Loucy (cell line): ENCODE measurements at regions not wholly inside any gene's neighbourhood (a gene's known extent, or its start where the extent isn't known, plus 50 kb on each side); places are given as distances from the start of the nearest gene placed in this dataset.

ENCODE experiments used
- H2AFZ ChIP-seq: fragments of 200-600 bp; sonication (generic); 2 replicates; pipeline ENCODE4 v1.6.0; 2016; ENCODE audit warnings: antibody characterized with exemption, mild to moderate bottlenecking, low read length, moderate library complexity
- H3F3A ChIP-seq: fragments of 200-600 bp; 2 replicates; pipeline ENCODE4 v1.6.0; 2016; ENCODE audit warnings: antibody characterized with exemption, low read depth, mild to moderate bottlenecking
- H3K27me3 ChIP-seq: fragments of 200-600 bp; sonication (generic); 2 replicates; pipeline ENCODE4 v1.6.1; 2014; ENCODE audit warnings: low read length, mild to moderate bottlenecking; ENCODE audit not compliant: insufficient read depth, poor library complexity, severe bottlenecking
- H3K36me3 ChIP-seq: fragments of 200-600 bp; sonication (generic); 2 replicates; pipeline ENCODE4 v1.6.1; 2016; ENCODE audit warnings: low read length; ENCODE audit not compliant: insufficient read depth
- H3K4me1 ChIP-seq: fragments of 200-600 bp; sonication (generic); 2 replicates; pipeline ENCODE4 v1.5.1; 2014; ENCODE audit warnings: low read length, mild to moderate bottlenecking; ENCODE audit not compliant: insufficient read depth, poor library complexity, severe bottlenecking
- H3K4me2 ChIP-seq: fragments of 200-600 bp; sonication (generic); 2 replicates; pipeline ENCODE4 v1.6.0; 2014; ENCODE audit warnings: antibody characterized with exemption, low read length, low read depth, mild to moderate bottlenecking; ENCODE audit not compliant: poor library complexity, severe bottlenecking
- H3K4me3 ChIP-seq: fragments of 200-600 bp; sonication (generic); 2 replicates; pipeline ENCODE4 v1.5.1; 2014; ENCODE audit warnings: low read length, mild to moderate bottlenecking, mixed read lengths; ENCODE audit not compliant: poor library complexity, severe bottlenecking
- H3K79me2 ChIP-seq: fragments of 200-600 bp; sonication (generic); 2 replicates; pipeline ENCODE4 v1.6.1; 2014; ENCODE audit warnings: low read length; ENCODE audit not compliant: insufficient read depth
- H3K9ac ChIP-seq: fragments of 200-600 bp; sonication (generic); 2 replicates; pipeline ENCODE4 v1.6.0; 2014; ENCODE audit warnings: mild to moderate bottlenecking, low read depth, low read length, moderate library complexity; ENCODE audit not compliant: poor library complexity, severe bottlenecking
- H3K9me2 ChIP-seq: fragments of 200-600 bp; sonication (generic); replicated peaks from 2 replicates; pipeline ENCODE4 v1.6.1; 2016; ENCODE audit warnings: low read depth, low read length, mixed read lengths
- H3K9me3 ChIP-seq: fragments of 200-600 bp; sonication (generic); 2 replicates; pipeline ENCODE4 v1.6.1; 2014; ENCODE audit warnings: mild to moderate bottlenecking, antibody characterized with exemption, low read length, low read depth; ENCODE audit not compliant: insufficient read depth
- H4K20me1 ChIP-seq: fragments of 200-600 bp; sonication (generic); 2 replicates; pipeline ENCODE4 v1.6.0; 2014; ENCODE audit warnings: antibody characterized with exemption, low read length, mild to moderate bottlenecking; ENCODE audit not compliant: insufficient read depth, poor library complexity, severe bottlenecking
- EZH2phosphoT487 ChIP-seq: fragments of 200-600 bp; IDR thresholded peaks from 2 replicates; pipeline ENCODE4 v1.6.1; 2018; ENCODE audit warnings: antibody characterized with exemption, mild to moderate bottlenecking, moderate library complexity, borderline replicate concordance
- TF ChIP-seq, protein P1 (sequence below): fragments of 200-600 bp; sonication (generic); conservative IDR thresholded peaks from 2 replicates; pipeline ENCODE4 v1.5.1; 2014; ENCODE audit warnings: mild to moderate bottlenecking, antibody characterized with exemption, low read length

DNA sequence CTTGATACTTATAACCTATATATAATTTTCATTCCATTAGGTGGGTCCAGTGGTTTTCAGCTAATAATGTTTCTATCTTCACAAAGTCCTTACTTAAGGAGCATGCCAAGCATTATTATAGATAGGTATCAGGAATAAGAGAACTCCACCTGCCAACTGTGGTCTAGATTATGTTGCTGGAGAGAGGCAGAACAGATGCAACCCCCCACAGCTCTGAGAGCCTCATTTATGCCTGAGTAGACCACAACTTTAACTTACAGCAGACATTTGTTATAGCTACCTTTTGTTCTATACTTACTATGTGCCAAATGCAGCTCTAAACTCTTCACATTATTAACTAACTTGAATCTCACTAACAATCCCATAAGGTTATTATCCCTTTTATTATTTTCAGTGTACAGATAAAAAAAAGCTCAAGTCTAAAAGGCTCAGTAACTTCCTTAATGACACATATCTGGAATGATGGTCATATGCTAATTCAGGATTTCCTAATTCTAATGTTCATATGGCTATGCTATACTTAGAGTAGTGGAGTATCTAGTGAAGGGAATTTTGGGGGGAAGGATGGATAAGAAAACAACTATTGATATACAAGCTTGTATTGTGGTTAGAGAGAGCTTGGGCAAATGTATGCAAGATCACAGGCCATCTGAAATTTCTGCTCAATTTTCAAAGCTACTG, 119.1 kb upstream of the RND3 start:
- Histone ChIP-seq H3K4me2 (no peak overlapping the region), H3K4me3 (no peak overlapping the region), H3K79me2 (no peaks in the 10 kb centered on the region), H3K27me3 (no peaks in the 10 kb centered on the region), H3K4me1 (peaks cover 3% of the 10 kb centered on the region), H2AFZ (0 out of 2 replicates have a peak overlapping the region, but pooled peaks have one; percentile 19), H3K9ac (no peak overlapping the region), H3K36me3 (no peaks in the 10 kb centered on the region), H3K9me2 (no peaks in the 10 kb centered on the region), H4K20me1 (no peaks in the 10 kb centered on the region), H3F3A (no peaks in the 10 kb centered on the region), H3K9me3 (no peaks in the 10 kb centered on the region)
- TF ChIP-seq, protein P1, sequence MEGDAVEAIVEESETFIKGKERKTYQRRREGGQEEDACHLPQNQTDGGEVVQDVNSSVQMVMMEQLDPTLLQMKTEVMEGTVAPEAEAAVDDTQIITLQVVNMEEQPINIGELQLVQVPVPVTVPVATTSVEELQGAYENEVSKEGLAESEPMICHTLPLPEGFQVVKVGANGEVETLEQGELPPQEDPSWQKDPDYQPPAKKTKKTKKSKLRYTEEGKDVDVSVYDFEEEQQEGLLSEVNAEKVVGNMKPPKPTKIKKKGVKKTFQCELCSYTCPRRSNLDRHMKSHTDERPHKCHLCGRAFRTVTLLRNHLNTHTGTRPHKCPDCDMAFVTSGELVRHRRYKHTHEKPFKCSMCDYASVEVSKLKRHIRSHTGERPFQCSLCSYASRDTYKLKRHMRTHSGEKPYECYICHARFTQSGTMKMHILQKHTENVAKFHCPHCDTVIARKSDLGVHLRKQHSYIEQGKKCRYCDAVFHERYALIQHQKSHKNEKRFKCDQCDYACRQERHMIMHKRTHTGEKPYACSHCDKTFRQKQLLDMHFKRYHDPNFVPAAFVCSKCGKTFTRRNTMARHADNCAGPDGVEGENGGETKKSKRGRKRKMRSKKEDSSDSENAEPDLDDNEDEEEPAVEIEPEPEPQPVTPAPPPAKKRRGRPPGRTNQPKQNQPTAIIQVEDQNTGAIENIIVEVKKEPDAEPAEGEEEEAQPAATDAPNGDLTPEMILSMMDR = no peak
- TF ChIP-seq EZH2phosphoT487 = no peak

DNA sequence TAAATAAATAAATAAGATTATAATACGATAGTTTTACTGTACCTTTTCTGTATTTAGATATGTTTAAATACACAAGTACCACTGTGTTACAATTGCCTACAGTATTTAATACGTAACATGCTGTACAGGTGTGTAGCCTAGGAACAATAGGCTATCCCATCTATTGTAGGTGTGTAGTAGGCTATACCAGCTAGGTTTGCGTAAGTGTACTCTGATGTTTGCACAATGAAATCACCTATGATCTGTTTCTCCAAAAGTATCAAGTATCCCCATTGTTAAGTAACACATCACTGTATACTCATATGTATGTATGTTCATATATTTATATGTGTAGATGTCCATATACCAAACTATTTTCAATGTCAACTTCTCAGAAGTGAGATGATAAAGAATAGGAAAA, 118.2 kb upstream of the RND3 start:
- no peak overlapping the region for H3K9ac ChIP-seq
- H3K4me3 ChIP-seq = no peak overlapping the region
- no peaks in the 10 kb centered on the region for H3F3A ChIP-seq
- H3K27me3 ChIP-seq = no peaks in the 10 kb centered on the region
- H3K79me2 ChIP-seq = no peaks in the 10 kb centered on the region
- H2AFZ ChIP-seq = no peak overlapping the region
- H3K4me2 ChIP-seq = no peak overlapping the region
- no peaks in the 10 kb centered on the region for H3K36me3 ChIP-seq
- H3K4me1 ChIP-seq = peaks cover 3% of the 10 kb centered on the region
- no peaks in the 10 kb centered on the region for H4K20me1 ChIP-seq
- H3K9me2 ChIP-seq = no peaks in the 10 kb centered on the region
- H3K9me3 ChIP-seq = no peaks in the 10 kb centered on the region
- TF ChIP-seq, protein P1 = no peak
- no peak for TF ChIP-seq EZH2phosphoT487

DNA sequence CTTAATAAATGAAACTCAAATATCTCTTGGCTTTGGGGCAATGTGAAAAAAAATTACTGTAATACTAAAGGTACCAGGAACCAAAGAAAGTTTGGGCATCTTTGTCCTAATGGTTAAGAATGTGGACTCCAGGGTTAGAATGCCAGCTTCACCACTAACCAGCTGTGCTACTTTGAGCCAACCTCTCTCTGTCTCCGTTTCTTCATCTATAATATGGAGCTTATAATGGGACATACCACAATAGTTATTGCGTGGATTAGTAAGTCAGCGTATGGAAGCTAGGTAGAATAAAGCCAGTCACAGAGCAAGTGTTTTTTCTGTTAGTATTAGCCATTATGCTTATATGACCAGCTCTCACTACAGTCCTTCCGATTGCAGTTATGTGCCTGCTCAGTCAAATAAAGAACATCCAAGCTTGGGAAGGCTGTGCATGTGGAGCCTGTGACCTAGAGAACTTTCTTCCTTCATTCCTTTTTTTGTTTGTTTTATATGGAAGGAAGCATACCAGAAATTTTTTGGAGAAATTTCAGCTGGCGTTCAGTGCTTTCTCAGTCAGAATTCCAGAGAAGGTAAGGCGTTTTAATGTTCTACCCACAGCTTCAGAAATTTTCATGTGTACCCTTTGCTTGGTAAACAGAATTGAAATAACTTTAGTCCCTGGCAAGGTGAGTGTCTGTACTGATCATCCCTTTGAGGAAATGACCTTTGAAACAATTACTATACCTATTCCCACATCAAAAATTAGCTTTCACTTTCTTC, 114.0 kb upstream of the RND3 start:
- H4K20me1 ChIP-seq = no peaks in the 10 kb centered on the region
- no peaks in the 10 kb centered on the region for H3F3A ChIP-seq
- H3K9me3 ChIP-seq = no peaks in the 10 kb centered on the region
- no peaks in the 10 kb centered on the region for H3K27me3 ChIP-seq
- H3K79me2 ChIP-seq = no peaks in the 10 kb centered on the region
- no peak overlapping the region for H3K4me3 ChIP-seq
- no peak overlapping the region for H3K9ac ChIP-seq
- no peak for TF ChIP-seq EZH2phosphoT487
- TF ChIP-seq, protein P1 = no peak
- no peaks in the 10 kb centered on the region for H3K9me2 ChIP-seq
- no peaks in the 10 kb centered on the region for H3K4me1 ChIP-seq
- H3K36me3 ChIP-seq = no peaks in the 10 kb centered on the region
- H2AFZ ChIP-seq = peak overlapping the region; percentile 72
- no peak overlapping the region for H3K4me2 ChIP-seq
